GM18517 (cell line): ENCODE measurements at regions not wholly inside any gene's neighbourhood (a gene's known extent, or its start where the extent isn't known, plus 50 kb on each side); places are given as distances from the start of the nearest gene placed in this dataset.

Experiments
- ATAC-seq: cut with Tn5 transposase; IDR thresholded peaks from one replicate; pipeline ENCODE4 v1.9.1; 2021; ENCODE audit warnings: mild to moderate bottlenecking, moderate library complexity; ENCODE audit not compliant: unreplicated experiment

DNA sequence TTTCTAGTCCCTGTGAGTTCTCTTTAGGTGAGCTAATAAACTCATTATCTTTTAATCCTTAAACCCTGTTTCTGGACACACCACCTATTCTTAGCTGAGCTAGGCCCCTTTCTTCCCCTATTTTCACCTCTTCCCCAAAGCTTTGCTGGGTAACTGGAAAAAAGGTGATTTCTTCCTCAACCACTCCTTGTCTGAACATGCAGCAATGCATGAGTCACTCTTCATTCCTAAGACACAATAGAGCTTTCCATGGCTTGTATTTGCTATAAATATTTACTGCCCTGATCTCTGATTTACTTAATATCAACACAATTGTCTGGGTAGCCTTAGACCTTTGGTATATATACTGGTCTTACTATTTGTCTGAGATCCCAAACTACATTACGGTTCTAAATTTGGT, 370.9 kb downstream of the KLF5 start:
- no peak for ATAC-seq

- no peak for ATAC-seq
These were observed 369.9 kb downstream of the KLF5 start for GRCh38 chr13:73428706-73429105.

GRCh38 chr13:73428137-73428536, 369.3 kb downstream of the KLF5 start:
- no peak for ATAC-seq

GRCh38 chr13:73422973-73423372, 364.2 kb downstream of the KLF5 start:
- ATAC-seq = no peak

DNA sequence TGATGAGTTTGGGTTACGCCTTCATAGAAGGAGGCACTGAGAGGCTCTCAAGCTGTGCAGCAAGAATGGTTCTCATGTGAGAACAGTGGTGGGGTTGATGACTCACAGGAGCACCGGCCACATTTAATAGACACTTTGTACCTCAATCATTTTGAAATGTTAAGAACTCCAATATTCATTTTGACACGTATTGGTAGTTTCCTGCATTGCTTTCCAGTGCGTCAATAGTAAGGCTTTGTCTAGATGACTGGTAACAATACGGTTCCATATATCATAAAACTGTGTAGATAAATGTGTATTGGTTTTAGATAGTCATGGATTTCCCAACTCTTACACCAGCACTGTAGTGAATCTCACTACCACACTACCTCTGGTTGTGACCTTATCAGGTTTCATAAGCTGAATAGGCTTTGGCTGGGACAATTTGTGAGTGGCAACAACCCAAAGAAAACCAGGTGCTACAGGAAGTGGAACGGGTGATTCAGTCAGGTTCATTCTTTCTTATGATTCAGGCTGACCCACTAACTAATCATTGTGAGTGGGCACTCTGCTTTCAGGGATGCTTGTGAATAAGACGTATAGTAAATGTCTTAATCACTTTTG, 362.6 kb downstream of the KLF5 start:
- no peak for ATAC-seq

- ATAC-seq = no peak
These were observed 360.4 kb downstream of the KLF5 start for GRCh38 chr13:73419186-73419585.

GRCh38 chr13:73417012-73417615, 358.3 kb downstream of the KLF5 start:
- ATAC-seq = no peak

GRCh38 chr13:73416093-73416492, 357.3 kb downstream of the KLF5 start:
- no peak for ATAC-seq

GRCh38 chr13:73413656-73414055, 354.9 kb downstream of the KLF5 start:
- ATAC-seq = no peak

- no peak for ATAC-seq
These were observed 354.1 kb downstream of the KLF5 start for GRCh38 chr13:73412933-73413332.

GRCh38 chr13:73411067-73411809, 352.4 kb downstream of the KLF5 start:
- no peak for ATAC-seq

GRCh38 chr13:73406454-73406853, 347.6 kb downstream of the KLF5 start:
- no peak for ATAC-seq

- ATAC-seq = no peak
These were observed 345.8 kb downstream of the KLF5 start for GRCh38 chr13:73404581-73404980.

DNA sequence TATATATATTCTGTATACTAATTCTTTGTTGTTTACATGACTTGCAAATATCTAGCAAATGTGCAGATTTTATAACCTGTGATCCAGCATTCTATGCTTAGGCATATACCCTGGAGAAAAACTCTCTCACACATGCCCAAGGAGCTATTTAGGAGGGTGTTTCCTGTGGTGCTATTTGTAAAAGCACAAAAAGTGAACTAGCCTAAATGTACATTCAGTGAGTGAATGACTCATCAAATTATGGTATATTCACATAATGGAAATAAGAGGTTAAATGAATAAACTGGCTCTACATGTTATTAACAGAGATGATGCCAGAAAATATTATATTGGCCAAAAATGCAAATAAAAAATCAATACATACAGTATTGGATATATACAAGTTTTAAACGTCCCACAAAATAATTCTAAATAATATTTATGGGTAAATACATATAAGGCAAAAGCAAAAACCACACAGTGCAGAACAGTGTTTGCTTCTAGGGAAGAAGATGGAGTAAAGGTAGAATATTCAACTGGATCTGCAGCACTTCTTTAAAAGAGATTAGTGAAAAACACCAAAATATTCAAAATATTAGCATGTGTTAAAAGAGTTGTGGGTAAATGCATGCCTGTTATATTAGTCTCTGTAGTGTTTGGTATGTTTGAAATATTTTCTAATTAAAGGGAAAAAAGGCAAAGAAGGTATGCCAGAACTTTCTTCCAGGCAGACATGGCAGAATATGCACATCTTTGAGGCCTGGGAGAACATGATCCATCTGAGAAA, 344.7 kb downstream of the KLF5 start:
- ATAC-seq = no peak

- no peak for ATAC-seq
These were observed 343.0 kb downstream of the KLF5 start for GRCh38 chr13:73401769-73402168.

GRCh38 chr13:73399347-73400216, 340.8 kb downstream of the KLF5 start:
- no peak for ATAC-seq

DNA sequence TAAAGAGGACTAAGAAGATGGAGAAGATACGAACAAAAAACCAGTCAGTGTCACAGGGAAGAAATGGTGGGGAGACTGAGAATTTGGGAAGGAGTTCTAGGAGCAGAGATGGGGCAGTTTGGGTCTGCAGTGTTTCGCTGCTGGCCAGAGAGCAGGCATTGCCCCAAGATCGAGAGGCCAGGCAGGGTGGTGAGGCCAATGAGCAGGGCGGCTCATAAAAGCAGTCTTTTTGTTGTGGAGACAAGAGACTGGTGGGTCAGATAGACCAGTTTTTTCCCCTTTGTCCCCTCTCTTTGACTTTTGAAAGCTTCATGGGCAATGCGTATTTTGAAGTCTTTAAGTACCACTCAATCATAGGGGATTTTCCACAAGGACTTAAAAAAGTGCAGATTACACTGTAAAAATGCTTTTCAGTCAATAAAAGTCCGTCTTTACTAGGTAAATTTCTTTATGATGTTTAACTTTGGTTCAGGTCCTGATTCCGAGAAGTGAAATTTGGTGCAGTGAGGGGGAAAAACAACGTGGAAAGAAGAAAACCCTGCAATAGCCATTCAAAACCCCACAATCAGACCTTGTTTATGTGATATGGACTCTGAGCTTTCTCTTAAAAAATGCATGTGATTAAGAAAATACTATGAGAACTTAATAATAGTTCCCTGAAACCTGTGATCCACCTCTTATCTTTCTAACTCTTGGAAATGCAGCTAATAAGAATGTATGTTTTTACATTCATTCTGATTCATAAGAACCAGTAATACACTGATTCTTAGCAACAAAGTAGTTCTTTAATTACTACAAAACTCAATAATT, 338.9 kb downstream of the KLF5 start:
- ATAC-seq = no peak

- no peak for ATAC-seq
These were observed 335.3 kb downstream of the KLF5 start for GRCh38 chr13:73394066-73394465.

DNA sequence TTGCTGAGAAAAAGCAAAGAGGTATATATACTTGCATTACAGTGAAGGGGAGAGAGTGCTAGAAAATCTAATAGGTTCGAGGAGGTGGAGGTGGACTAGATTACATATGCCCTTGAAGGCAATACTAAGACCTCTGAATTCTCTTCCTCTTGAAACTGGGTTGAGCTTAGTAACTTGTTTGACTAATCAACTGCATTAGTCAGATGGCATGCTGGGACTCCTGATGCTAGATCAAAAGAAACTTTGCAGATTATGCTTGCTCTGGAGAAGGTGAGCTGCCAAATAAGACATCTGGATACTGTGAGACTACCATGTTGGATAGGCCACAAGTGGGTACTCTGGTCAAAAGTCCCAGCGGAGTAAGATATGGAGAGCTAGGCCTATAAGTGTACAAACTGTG, 331.3 kb downstream of the KLF5 start:
- no peak for ATAC-seq

DNA sequence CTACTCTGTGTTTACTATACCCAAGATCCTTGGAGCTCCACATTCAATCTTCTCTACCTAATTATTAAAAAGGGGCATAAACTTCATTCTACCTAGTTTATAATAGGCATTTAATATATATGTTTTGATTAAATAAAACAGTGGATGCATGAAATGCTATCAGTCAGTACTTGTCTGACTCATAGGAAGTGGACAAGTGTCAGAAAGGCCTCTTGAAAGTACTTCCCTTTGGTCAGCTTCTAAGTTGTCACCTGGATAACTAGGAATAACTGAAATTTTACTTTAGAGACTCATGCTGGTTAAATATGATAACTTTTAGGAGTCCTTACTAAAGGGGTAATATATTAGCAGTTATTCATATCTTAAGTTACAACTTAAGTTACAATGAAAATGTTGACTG, 329.8 kb downstream of the KLF5 start:
- ATAC-seq = no peak
